Sigmoid colon (tissue), 6 donors: ENCODE measurements at regions not wholly inside any gene's neighbourhood (a gene's known extent, or its start where the extent isn't known, plus 50 kb on each side); places are given as distances from the start of the nearest gene placed in this dataset.

Experiments
- DNase-seq: peaks from one replicate; pipeline ENCODE4 v3.0.0-alpha.2; 2019
- H3K27ac ChIP-seq, 4 donors: fragments of 200-600 bp; sonication (generic); one replicate each; pipeline ENCODE4 v1.5.1; 2016 to 2019; ENCODE audit warnings: mild to moderate bottlenecking in 1 of 4
- H3K27me3 ChIP-seq, 3 donors: fragments of 200-600 bp; sonication (generic); one replicate each; pipeline ENCODE4 v1.5.1; 2019; ENCODE audit warnings: mild to moderate bottlenecking in 1 of 3
- H3K36me3 ChIP-seq, 4 donors: fragments of 200-600 bp; sonication (generic); one replicate each; pipeline ENCODE4 v1.5.1; 2016 to 2019
- H3K4me1 ChIP-seq, 4 donors: fragments of 200-600 bp; sonication (generic); one replicate each; pipeline ENCODE4 v1.5.1; 2017 to 2019
- H3K4me3 ChIP-seq, 4 donors: fragments of 200-600 bp; sonication (generic); one replicate each; pipeline ENCODE4 v1.5.1; 2017 to 2019; ENCODE audit warnings: mild to moderate bottlenecking in 2 of 4, moderate library complexity in 1 of 4
- H3K9me3 ChIP-seq, 4 donors: fragments of 200-600 bp in 3 of 4; sonication (generic) in 3 of 4; one replicate each; pipeline versions ENCODE4 v1.5.1 to v1.6.1; 2013 to 2019
- CTCF ChIP-seq, 4 experiments: fragments of 450-650 bp in 3 of 4; fragments of 200-600 bp in 1 of 4; IDR thresholded peaks; one replicate each; pipeline ENCODE4 v1.5.1; 2016 to 2019; ENCODE audit warnings: antibody characterized with exemption in 4 of 4, mild to moderate bottlenecking in 3 of 4, moderate library complexity in 2 of 4
- EP300 ChIP-seq, 4 donors: sonication (generic); formaldehyde crosslinking; IDR thresholded peaks; one replicate each; pipeline ENCODE4 v1.6.1; 2017; ENCODE audit warnings: antibody characterized with exemption in 4 of 4
- POLR2A ChIP-seq, 2 donors: fragments of 450-650 bp; IDR thresholded peaks; one replicate each; pipeline ENCODE4 v1.6.1; 2016; ENCODE audit warnings: antibody characterized with exemption in 2 of 2, mild to moderate bottlenecking in 2 of 2, moderate library complexity in 2 of 2
- POLR2AphosphoS5 ChIP-seq, 4 donors: sonication (generic); formaldehyde crosslinking; IDR thresholded peaks; one replicate each; pipeline ENCODE4 v1.6.1; 2017; ENCODE audit warnings: antibody characterized with exemption in 4 of 4
- WGBS, 2 donors: extraction: QIAGEN DNeasy Blood & Tissue Kit; methylation state at CpG; one replicate each; pipeline ENCODE4 v1.1.7; 2013; 5-methylcytosine and 5-hydroxymethylcytosine counted together
- intact Hi-C: fragments of 100-400 bp; cut with DNase I; formaldehyde crosslinking; loops from one replicate; pipeline ENCODE4 v1.15.1; 2023
- donor health status: healthy with polysubstance abuse.
- donor health status: healthy.

DNA sequence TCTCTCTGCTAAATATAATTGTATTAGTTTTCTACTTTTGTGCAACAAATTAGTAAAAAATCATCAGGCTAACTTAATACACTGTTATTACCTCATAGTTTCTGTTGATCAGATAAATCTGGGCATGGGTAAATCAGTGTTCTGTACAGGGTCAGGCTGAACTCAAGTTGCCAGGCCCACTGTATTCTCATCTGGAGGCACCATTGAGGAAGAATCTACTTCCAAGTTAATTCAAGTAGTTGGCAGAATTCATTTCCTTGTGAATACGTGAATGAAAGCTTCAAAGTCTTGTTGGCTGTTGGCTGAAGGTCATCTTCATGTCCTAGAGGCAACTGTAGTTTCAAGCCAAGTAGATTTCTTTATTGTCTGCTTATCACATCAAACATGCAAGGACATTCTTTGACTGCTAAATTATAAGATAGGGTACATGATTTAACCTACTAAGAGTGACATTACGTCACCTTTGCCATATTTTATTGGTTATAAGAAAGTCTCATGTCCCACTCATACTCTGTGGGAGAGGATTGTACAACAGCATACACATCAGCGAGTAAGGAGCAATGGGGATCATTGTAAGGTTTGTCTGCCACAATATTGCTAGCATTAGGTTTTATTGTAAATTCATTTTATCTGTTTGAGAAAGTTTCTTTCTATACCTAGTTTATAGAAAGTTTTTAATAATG is 1219.0 kb downstream of the ARAP2 start:
- Histone ChIP-seq H3K27ac (no peak overlapping the region), H3K9me3 (no peaks in the 10 kb centered on the region), H3K36me3 (no peaks in the 10 kb centered on the region), H3K27me3 (no peaks in the 10 kb centered on the region), H3K4me1 (peaks cover 0 to 2% (median 0%) of the 10 kb centered on the region in 4 donors), H3K4me3 (no peak overlapping the region)
- intact Hi-C loops: no loop called here
- no peak for DNase-seq
- WGBS, 2 donors: 54 to 72% methylated on average over 3 of the region's 3 CpGs
- TF ChIP-seq POLR2AphosphoS5 (IDR thresholded peaks at IDR 0.05): no peak
- no peak for TF ChIP-seq CTCF (IDR thresholded peaks at IDR 0.05)
- no peak for TF ChIP-seq EP300 (IDR thresholded peaks at IDR 0.05)
- TF ChIP-seq POLR2A (IDR thresholded peaks at IDR 0.05): no peak

DNA sequence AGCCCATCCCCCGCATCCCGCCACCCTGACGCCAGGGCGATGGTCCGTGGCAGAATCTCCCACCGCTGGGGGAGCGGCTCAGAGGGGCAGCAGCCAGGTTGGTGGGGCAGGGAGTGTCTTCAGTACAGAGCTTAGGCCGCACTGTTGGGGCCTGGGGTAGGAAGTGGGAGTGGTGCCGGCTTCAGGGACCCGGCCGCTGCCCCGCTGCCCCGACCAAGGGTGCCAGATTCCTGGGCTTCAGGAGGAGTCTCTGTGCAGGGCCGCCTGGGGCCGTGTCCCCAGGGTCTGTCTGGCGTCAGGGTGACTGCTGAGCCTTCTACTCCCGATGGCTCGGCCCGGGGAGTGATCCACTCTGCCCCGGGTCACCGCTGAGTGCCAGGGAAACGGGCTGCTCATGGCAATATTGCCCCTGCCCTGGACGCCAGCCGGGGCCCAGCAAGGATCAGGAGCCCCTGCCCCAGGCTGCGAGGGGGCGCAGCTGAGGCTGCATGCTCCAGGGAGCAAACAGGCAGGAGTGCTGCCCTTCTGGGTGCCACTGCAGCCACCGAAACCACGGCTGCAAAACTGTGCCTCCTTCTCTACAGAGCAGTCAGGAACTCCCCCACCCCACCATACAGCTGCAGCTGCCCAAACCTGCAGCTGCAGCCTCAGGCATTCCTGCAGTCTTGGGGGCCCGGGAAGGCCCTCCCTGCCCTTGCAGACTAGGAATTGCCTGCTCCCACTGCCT is 1206.1 kb downstream of the ARAP2 start:
- 92 to 93% methylated on average over 29 of the region's 29 CpGs for WGBS, 2 donors
- Histone ChIP-seq H3K27ac (no peak overlapping the region), H3K9me3 (no peaks in the 10 kb centered on the region), H3K4me3 (no peak overlapping the region), H3K4me1 (no peaks in the 10 kb centered on the region), H3K36me3 (no peaks in the 10 kb centered on the region), H3K27me3 (no peaks in the 10 kb centered on the region)
- no peak for DNase-seq
- intact Hi-C loops: no loop called here
- TF ChIP-seq CTCF (IDR thresholded peaks at IDR 0.05) (no peak), POLR2A (IDR thresholded peaks at IDR 0.05) (no peak), EP300 (IDR thresholded peaks at IDR 0.05) (no peak), POLR2AphosphoS5 (IDR thresholded peaks at IDR 0.05) (no peak)

GRCh38 chr4:35038845-35039244 is 1205.5 kb downstream of the ARAP2 start:
- no peak for DNase-seq
- Histone ChIP-seq H3K4me1 (no peaks in the 10 kb centered on the region), H3K27ac (no peak overlapping the region), H3K9me3 (no peaks in the 10 kb centered on the region), H3K4me3 (no peak overlapping the region), H3K27me3 (no peaks in the 10 kb centered on the region), H3K36me3 (no peaks in the 10 kb centered on the region)
- TF ChIP-seq POLR2A (IDR thresholded peaks at IDR 0.05) (no peak), POLR2AphosphoS5 (IDR thresholded peaks at IDR 0.05) (no peak), EP300 (IDR thresholded peaks at IDR 0.05) (no peak), CTCF (IDR thresholded peaks at IDR 0.05) (no peak)
- intact Hi-C loops: no loop called here
- 75 to 85% methylated on average over 7 of the region's 7 CpGs for WGBS, 2 donors

GRCh38 chr4:35052546-35052945 is 1191.8 kb downstream of the ARAP2 start:
- 94% methylated on average over 9 of the region's 9 CpGs for WGBS, 2 donors
- Histone ChIP-seq H3K36me3 (no peaks in the 10 kb centered on the region), H3K27me3 (no peaks in the 10 kb centered on the region), H3K9me3 (no peaks in the 10 kb centered on the region), H3K4me1 (no peaks in the 10 kb centered on the region), H3K27ac (no peak overlapping the region), H3K4me3 (no peak overlapping the region)
- no peak for TF ChIP-seq CTCF (IDR thresholded peaks at IDR 0.05)
- TF ChIP-seq EP300 (IDR thresholded peaks at IDR 0.05): no peak
- no peak for TF ChIP-seq POLR2A (IDR thresholded peaks at IDR 0.05)
- TF ChIP-seq POLR2AphosphoS5 (IDR thresholded peaks at IDR 0.05): no peak
- DNase-seq: no peak
- intact Hi-C loops: no loop called here
